Naive thymus-derived CD4-positive, alpha-beta T cell (primary cell): ENCODE measurements at regions not wholly inside any gene's neighbourhood (a gene's known extent, or its start where the extent isn't known, plus 50 kb on each side); places are given as distances from the start of the nearest gene placed in this dataset.

ENCODE experiments used
- ATAC-seq: fragments of 150-1000 bp; cut with Tn5 transposase; 2 replicates; pipeline ENCODE4 v1.10.0; 2021; ENCODE audit warnings: mild to moderate bottlenecking, moderate library complexity
- CTCF ChIA-PET: fragments of 350-600 bp; sonication (Branson Sonifier 250); formaldehyde crosslinking; loops from one replicate; lab custom pipeline; 2021; ENCODE audit warnings: antibody characterized with exemption; lab: Charles Lee
- POLR2A ChIA-PET: fragments of 350-600 bp; sonication (Branson Sonifier 250); formaldehyde crosslinking; loops from one replicate; lab custom pipeline; 2021; ENCODE audit warnings: antibody characterized with exemption, inconsistent platforms; lab: Charles Lee
- DNase-seq, 9 donors: peaks; one replicate each; pipeline versions ENCODE4 v3.0.0 to v3.0.0-alpha.2; 2020 to 2022; ENCODE audit warnings: mixed read lengths in 1 of 9
- H3K27ac ChIP-seq: one replicate; pipeline ENCODE4 v1.7.0; 2013; ENCODE audit warnings: mild to moderate bottlenecking, low read depth, low read length, moderate library complexity
- H3K27me3 ChIP-seq, 2 donors: one replicate each; pipeline ENCODE4 v1.7.0; 2013; ENCODE audit warnings: low read length in 2 of 2, mild to moderate bottlenecking in 2 of 2, moderate library complexity in 2 of 2; ENCODE audit not compliant: control insufficient read depth in 2 of 2, insufficient read depth in 2 of 2
- H3K36me3 ChIP-seq, 3 experiments: 1 replicate in 2 of 3; 2 replicates in 1 of 3; pipeline ENCODE4 v1.7.0; 2013; ENCODE audit warnings: low read length in 3 of 3, mild to moderate bottlenecking in 3 of 3, moderate library complexity in 1 of 3; ENCODE audit not compliant: insufficient read depth in 3 of 3, control insufficient read depth in 2 of 3
- H3K4me1 ChIP-seq, 2 donors: one replicate each; pipeline ENCODE4 v1.7.0; 2013; ENCODE audit warnings: low read length in 2 of 2, mild to moderate bottlenecking in 2 of 2, moderate library complexity in 1 of 2; ENCODE audit not compliant: control insufficient read depth in 2 of 2, insufficient read depth in 2 of 2
- H3K4me3 ChIP-seq: 2 replicates; pipeline ENCODE4 v1.7.0; 2013; ENCODE audit warnings: mild to moderate bottlenecking, low read length
- H3K9me3 ChIP-seq, 3 experiments: 1 replicate in 2 of 3; 2 replicates in 1 of 3; pipeline ENCODE4 v1.7.0; 2013; ENCODE audit warnings: low read length in 3 of 3; ENCODE audit not compliant: control insufficient read depth in 2 of 3
- H3K27ac Mint-ChIP-seq, 9 donors: one replicate each; pipeline ENCODE4 v1.8.0; 2020 to 2022; ENCODE audit warnings: mixed read lengths in 9 of 9, mild to moderate bottlenecking in 8 of 9, moderate library complexity in 5 of 9, inconsistent platforms in 2 of 9
- H3K27me3 Mint-ChIP-seq, 5 donors: one replicate each; pipeline ENCODE4 v1.8.0; 2021 to 2022; ENCODE audit warnings: mixed read lengths in 5 of 5, mild to moderate bottlenecking in 1 of 5
- H3K36me3 Mint-ChIP-seq, 5 donors: one replicate each; pipeline ENCODE4 v1.8.0; 2020 to 2022; ENCODE audit warnings: mixed read lengths in 5 of 5, mild to moderate bottlenecking in 3 of 5, inconsistent platforms in 1 of 5
- H3K4me1 Mint-ChIP-seq, 7 donors: one replicate each; pipeline ENCODE4 v1.8.0; 2020 to 2022; ENCODE audit warnings: mixed read lengths in 7 of 7, mild to moderate bottlenecking in 3 of 7, inconsistent platforms in 1 of 7
- H3K4me3 Mint-ChIP-seq, 10 donors: one replicate each; pipeline ENCODE4 v1.8.0; 2020 to 2022; ENCODE audit warnings: mild to moderate bottlenecking in 10 of 10, mixed read lengths in 10 of 10, moderate library complexity in 6 of 10, inconsistent platforms in 2 of 10
- H3K9me3 Mint-ChIP-seq, 11 donors: one replicate each; pipeline ENCODE4 v1.8.0; 2020 to 2022; ENCODE audit warnings: mixed read lengths in 11 of 11, mild to moderate bottlenecking in 4 of 11, inconsistent platforms in 1 of 11, moderate library complexity in 1 of 11
- intact Hi-C, 2 donors: fragments of 100-400 bp; cut with micrococcal nuclease; formaldehyde crosslinking; loops; one replicate each; pipeline ENCODE4 v1.15.1; 2023

GRCh38 chr22:48644108-48644507, 1183.6 kb downstream of the BRD1 start:
- ChIA-PET CTCF (no interaction called here), POLR2A (no interaction called here)
- Mint-ChIP-seq H3K9me3 (no peaks in the 10 kb centered on the region), H3K4me3 (no peak overlapping the region), H3K27me3 (no peaks in the 10 kb centered on the region), H3K4me1 (no peaks in the 10 kb centered on the region), H3K27ac (no peak overlapping the region), H3K36me3 (no peaks in the 10 kb centered on the region)
- intact Hi-C loops = no loop called here
- Histone ChIP-seq H3K4me1 (no peaks in the 10 kb centered on the region), H3K4me3 (no peak overlapping the region), H3K36me3 (no peaks in the 10 kb centered on the region), H3K9me3 (no peaks in the 10 kb centered on the region), H3K27me3 (no peaks in the 10 kb centered on the region), H3K27ac (no peak overlapping the region)
- DNase-seq (no peak), ATAC-seq (no peak)

- ATAC-seq = no peak
- Mint-ChIP-seq H3K36me3 (no peaks in the 10 kb centered on the region), H3K27me3 (no peaks in the 10 kb centered on the region), H3K4me1 (no peaks in the 10 kb centered on the region), H3K27ac (no peak overlapping the region), H3K9me3 (no peaks in the 10 kb centered on the region), H3K4me3 (no peak overlapping the region)
- intact Hi-C loops = no loop called here
- ChIA-PET CTCF (no interaction called here), POLR2A (no interaction called here)
- no peaks in the 10 kb centered on the region for H3K36me3 ChIP-seq
- H3K27ac ChIP-seq = no peak overlapping the region
- DNase-seq = no peak
- H3K9me3 ChIP-seq = no peaks in the 10 kb centered on the region
- no peak overlapping the region for H3K4me3 ChIP-seq
- H3K4me1 ChIP-seq = no peaks in the 10 kb centered on the region
- no peaks in the 10 kb centered on the region for H3K27me3 ChIP-seq
These were observed 1184.5 kb downstream of the BRD1 start for GRCh38 chr22:48643066-48643731.

- H3K4me3 ChIP-seq = no peak overlapping the region
- DNase-seq (no peak), ATAC-seq (peak; percentile 13)
- ChIA-PET CTCF (no interaction called here), POLR2A (no interaction called here)
- Mint-ChIP-seq H3K4me1 (no peaks in the 10 kb centered on the region), H3K36me3 (no peaks in the 10 kb centered on the region), H3K4me3 (no peak overlapping the region), H3K9me3 (no peaks in the 10 kb centered on the region), H3K27me3 (no peaks in the 10 kb centered on the region), H3K27ac (no peak overlapping the region)
- no peaks in the 10 kb centered on the region for H3K36me3 ChIP-seq
- no peaks in the 10 kb centered on the region for H3K9me3 ChIP-seq
- H3K27ac ChIP-seq = no peak overlapping the region
- no peaks in the 10 kb centered on the region for H3K4me1 ChIP-seq
- H3K27me3 ChIP-seq = no peaks in the 10 kb centered on the region
- intact Hi-C loops = no loop called here
These were observed 1185.1 kb downstream of the BRD1 start for GRCh38 chr22:48642550-48642949.

- H3K4me3 Mint-ChIP-seq = no peak overlapping the region
- H3K9me3 Mint-ChIP-seq = no peaks in the 10 kb centered on the region
- H3K36me3 ChIP-seq = no peaks in the 10 kb centered on the region
- no peaks in the 10 kb centered on the region for H3K36me3 Mint-ChIP-seq
- ChIA-PET POLR2A (no interaction called here), CTCF (no interaction called here)
- no peaks in the 10 kb centered on the region for H3K27me3 ChIP-seq
- H3K4me1 ChIP-seq = no peaks in the 10 kb centered on the region
- H3K27ac Mint-ChIP-seq = no peak overlapping the region
- no peak overlapping the region for H3K4me3 ChIP-seq
- intact Hi-C loops = no loop called here
- no peaks in the 10 kb centered on the region for H3K4me1 Mint-ChIP-seq
- no peak for ATAC-seq
- H3K9me3 ChIP-seq = no peaks in the 10 kb centered on the region
- no peak overlapping the region for H3K27ac ChIP-seq
- H3K27me3 Mint-ChIP-seq = no peaks in the 10 kb centered on the region
- DNase-seq = no peak
These were observed 1185.7 kb downstream of the BRD1 start for GRCh38 chr22:48641906-48642475.

GRCh38 chr22:48640890-48641841, 1186.5 kb downstream of the BRD1 start:
- Mint-ChIP-seq H3K27me3 (no peaks in the 10 kb centered on the region), H3K4me3 (no peak overlapping the region), H3K4me1 (peaks cover 0 to 5% (median 4%) of the 10 kb centered on the region in 7 donors), H3K27ac (no peak overlapping the region), H3K9me3 (no peaks in the 10 kb centered on the region), H3K36me3 (no peaks in the 10 kb centered on the region)
- Histone ChIP-seq H3K27ac (no peak overlapping the region), H3K9me3 (no peaks in the 10 kb centered on the region), H3K4me3 (no peak overlapping the region), H3K4me1 (no peaks in the 10 kb centered on the region), H3K36me3 (no peaks in the 10 kb centered on the region), H3K27me3 (no peaks in the 10 kb centered on the region)
- ATAC-seq = no peak
- POLR2A ChIA-PET = no interaction called here
- CTCF ChIA-PET = no interaction called here
- DNase-seq = no peak
- intact Hi-C loops = no loop called here

GRCh38 chr22:48639896-48640748, 1187.6 kb downstream of the BRD1 start:
- no peaks in the 10 kb centered on the region for H3K4me1 ChIP-seq
- no peaks in the 10 kb centered on the region for H3K27me3 ChIP-seq
- no peak for ATAC-seq
- no peaks in the 10 kb centered on the region for H3K36me3 ChIP-seq
- H3K27ac Mint-ChIP-seq = no peak overlapping the region
- H3K4me1 Mint-ChIP-seq = peaks cover 0 to 14% (median 7%) of the 10 kb centered on the region in 7 donors
- ChIA-PET CTCF (no interaction called here), POLR2A (no interaction called here)
- H3K9me3 Mint-ChIP-seq = no peaks in the 10 kb centered on the region
- no peaks in the 10 kb centered on the region for H3K36me3 Mint-ChIP-seq
- intact Hi-C loops = no loop called here
- H3K4me3 Mint-ChIP-seq = no peak overlapping the region
- H3K4me3 ChIP-seq = no peak overlapping the region
- no peaks in the 10 kb centered on the region for H3K9me3 ChIP-seq
- no peak for DNase-seq
- no peak overlapping the region for H3K27ac ChIP-seq
- H3K27me3 Mint-ChIP-seq = no peaks in the 10 kb centered on the region
